ENCODE measurements at regions not wholly inside any gene's neighbourhood (a gene's known extent, or its start where the extent isn't known, plus 50 kb on each side); places are given as distances from the start of the nearest gene placed in this dataset.

GRCh38 chr18:41752826-41753225, 202.2 kb upstream of the PIK3C3 start:
- DNase-seq, result no peak

GRCh38 chr18:41751652-41752051, 203.4 kb upstream of the PIK3C3 start:
- no peak for DNase-seq

- DNase-seq, result no peak
Observed at GRCh38 chr18:41751161-41751560, 203.9 kb upstream of the PIK3C3 start.

- no peak for DNase-seq
Observed at GRCh38 chr18:41747723-41748242, 207.3 kb upstream of the PIK3C3 start.

- peak; percentile 30 for DNase-seq
Observed at GRCh38 chr18:41745166-41746049, 209.6 kb upstream of the PIK3C3 start.

GRCh38 chr18:41744421-41745030, 210.5 kb upstream of the PIK3C3 start:
- DNase-seq, result no peak

- no peak for DNase-seq
Observed at GRCh38 chr18:41737218-41737617, 217.8 kb upstream of the PIK3C3 start.

- DNase-seq, result no peak
Observed at GRCh38 chr18:41734917-41735316, 220.1 kb upstream of the PIK3C3 start.

- DNase-seq, result no peak
Observed at GRCh38 chr18:41732356-41732755, 222.7 kb upstream of the PIK3C3 start.

- DNase-seq, result no peak
Observed at GRCh38 chr18:41731884-41732283, 223.2 kb upstream of the PIK3C3 start.

GRCh38 chr18:41724195-41724594, 230.8 kb upstream of the PIK3C3 start:
- DNase-seq, result no peak

- no peak for DNase-seq
Observed at GRCh38 chr18:41721103-41721790, 233.8 kb upstream of the PIK3C3 start.

- DNase-seq, result no peak
Observed at GRCh38 chr18:41720226-41720625, 234.8 kb upstream of the PIK3C3 start.

- DNase-seq, result no peak
Observed at GRCh38 chr18:41719808-41720207, 235.2 kb upstream of the PIK3C3 start.

- no peak for DNase-seq
Observed at GRCh38 chr18:41714872-41715271, 240.2 kb upstream of the PIK3C3 start.

- no peak for DNase-seq
Observed at GRCh38 chr18:41713969-41714825, 240.8 kb upstream of the PIK3C3 start.

- no peak for DNase-seq
Observed at GRCh38 chr18:41706301-41706700, 248.7 kb upstream of the PIK3C3 start.

- no peak for DNase-seq
Observed at GRCh38 chr18:41703744-41704530, 251.1 kb upstream of the PIK3C3 start.

GRCh38 chr18:41700416-41700815, 254.6 kb upstream of the PIK3C3 start:
- DNase-seq, result no peak

- DNase-seq, result no peak
Observed at GRCh38 chr18:41695441-41695840, 259.6 kb upstream of the PIK3C3 start.

GRCh38 chr18:41693008-41693407, 262.0 kb upstream of the PIK3C3 start:
- DNase-seq, result no peak

Data from T1000 (cell line).